ENCODE measurements at regions not wholly inside any gene's neighbourhood (a gene's known extent, or its start where the extent isn't known, plus 50 kb on each side); places are given as distances from the start of the nearest gene placed in this dataset.
"Not testable (repeated sequence)": the region's sequence is repeated elsewhere in the genome, so short reads cannot be mapped to it uniquely, and the experiment has no call there.

DNA sequence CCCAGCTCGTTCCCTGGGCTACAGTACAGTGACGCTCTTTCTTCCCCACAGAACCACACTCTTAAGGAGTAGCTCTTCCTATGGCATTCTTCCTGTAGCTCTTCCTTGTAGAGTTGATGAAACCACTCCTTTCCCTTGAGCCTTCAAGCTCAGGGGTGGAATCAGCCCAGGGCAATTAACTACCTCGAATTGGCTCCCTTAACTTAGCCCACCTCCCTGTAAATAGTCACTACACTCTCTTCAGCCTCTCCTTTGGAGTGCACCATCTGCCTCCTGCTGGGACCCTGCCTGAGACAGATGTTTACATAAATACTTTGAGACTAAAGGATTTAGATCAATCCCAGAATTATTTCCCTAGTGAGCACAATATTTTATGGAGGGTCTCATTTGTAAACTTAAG is 537.8 kb upstream of the AUTS2 start:
- POLR2A ChIA-PET: no interaction called here
- DNase-seq (ENCODE audit: extremely low spot score): no peak
- TF ChIP-seq, protein P1, sequence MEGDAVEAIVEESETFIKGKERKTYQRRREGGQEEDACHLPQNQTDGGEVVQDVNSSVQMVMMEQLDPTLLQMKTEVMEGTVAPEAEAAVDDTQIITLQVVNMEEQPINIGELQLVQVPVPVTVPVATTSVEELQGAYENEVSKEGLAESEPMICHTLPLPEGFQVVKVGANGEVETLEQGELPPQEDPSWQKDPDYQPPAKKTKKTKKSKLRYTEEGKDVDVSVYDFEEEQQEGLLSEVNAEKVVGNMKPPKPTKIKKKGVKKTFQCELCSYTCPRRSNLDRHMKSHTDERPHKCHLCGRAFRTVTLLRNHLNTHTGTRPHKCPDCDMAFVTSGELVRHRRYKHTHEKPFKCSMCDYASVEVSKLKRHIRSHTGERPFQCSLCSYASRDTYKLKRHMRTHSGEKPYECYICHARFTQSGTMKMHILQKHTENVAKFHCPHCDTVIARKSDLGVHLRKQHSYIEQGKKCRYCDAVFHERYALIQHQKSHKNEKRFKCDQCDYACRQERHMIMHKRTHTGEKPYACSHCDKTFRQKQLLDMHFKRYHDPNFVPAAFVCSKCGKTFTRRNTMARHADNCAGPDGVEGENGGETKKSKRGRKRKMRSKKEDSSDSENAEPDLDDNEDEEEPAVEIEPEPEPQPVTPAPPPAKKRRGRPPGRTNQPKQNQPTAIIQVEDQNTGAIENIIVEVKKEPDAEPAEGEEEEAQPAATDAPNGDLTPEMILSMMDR (IDR thresholded peaks at IDR 0.05; ENCODE audit: control extremely low read depth, extremely low read depth, low read depth, missing control alignments): no peak
- CTCF ChIA-PET: interaction anchor here (1.2 kb wide), 1 partner anchor 15 kb away, joined by 3 read pairs; no protein-coding TSS in a partner anchor

DNA sequence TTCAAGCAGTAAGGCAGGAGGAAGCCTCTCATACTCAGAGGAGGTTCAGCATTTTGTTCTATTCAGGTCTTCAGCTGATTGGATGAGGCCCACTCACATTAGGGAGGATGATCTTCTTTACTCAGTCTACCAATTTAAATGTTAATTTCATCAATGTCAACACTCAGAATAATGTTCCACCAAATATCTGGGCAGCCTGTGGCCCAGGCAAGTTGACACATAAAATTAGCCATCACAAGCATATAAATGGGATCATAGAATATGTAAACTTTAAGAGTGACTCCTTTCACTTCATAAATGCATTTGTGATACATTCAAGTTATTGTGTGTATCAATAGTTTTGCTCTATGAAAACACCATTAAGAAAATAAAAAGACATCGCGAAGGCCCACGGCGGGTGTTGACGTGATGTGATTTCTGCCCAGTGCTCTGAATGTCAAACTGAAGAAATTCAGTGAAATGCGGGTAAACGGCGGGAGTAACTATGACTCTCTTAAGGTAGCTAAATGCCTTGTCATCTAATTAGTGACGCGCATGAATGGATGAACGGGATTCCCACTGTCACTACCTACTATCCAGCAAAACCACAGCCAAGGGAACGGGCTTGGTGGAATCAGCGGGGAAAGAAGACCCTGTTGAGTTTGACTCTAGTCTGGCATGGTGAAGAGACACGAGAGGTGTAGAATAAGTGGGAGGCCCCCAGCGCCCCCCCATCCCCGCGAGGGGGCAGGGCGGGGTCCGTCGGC is 536.1 kb upstream of the AUTS2 start:
- ChIA-PET POLR2A (no interaction called here), CTCF (no interaction called here)
- TF ChIP-seq, protein P1 (IDR thresholded peaks at IDR 0.05; ENCODE audit: control extremely low read depth, extremely low read depth, low read depth, missing control alignments): no peak
- no peak for DNase-seq (ENCODE audit: extremely low spot score)

- TF ChIP-seq, protein P1 (IDR thresholded peaks at IDR 0.05; ENCODE audit: control extremely low read depth, extremely low read depth, low read depth, missing control alignments): no peak
- no peak for DNase-seq (ENCODE audit: extremely low spot score)
- CTCF ChIA-PET: no interaction called here
- POLR2A ChIA-PET: no interaction called here
Observed at GRCh38 chr7:69067397-69067796, 530.9 kb upstream of the AUTS2 start.

- CTCF ChIA-PET: interaction anchor here (1.4 kb wide), 1 partner anchor 13 kb away, joined by 3 read pairs; no protein-coding TSS in a partner anchor
- no peak for DNase-seq (ENCODE audit: extremely low spot score)
- POLR2A ChIA-PET: no interaction called here
- TF ChIP-seq, protein P1 (IDR thresholded peaks at IDR 0.05; ENCODE audit: control extremely low read depth, extremely low read depth, low read depth, missing control alignments): no peak
Observed at GRCh38 chr7:69070476-69070875, 527.8 kb upstream of the AUTS2 start.

DNA sequence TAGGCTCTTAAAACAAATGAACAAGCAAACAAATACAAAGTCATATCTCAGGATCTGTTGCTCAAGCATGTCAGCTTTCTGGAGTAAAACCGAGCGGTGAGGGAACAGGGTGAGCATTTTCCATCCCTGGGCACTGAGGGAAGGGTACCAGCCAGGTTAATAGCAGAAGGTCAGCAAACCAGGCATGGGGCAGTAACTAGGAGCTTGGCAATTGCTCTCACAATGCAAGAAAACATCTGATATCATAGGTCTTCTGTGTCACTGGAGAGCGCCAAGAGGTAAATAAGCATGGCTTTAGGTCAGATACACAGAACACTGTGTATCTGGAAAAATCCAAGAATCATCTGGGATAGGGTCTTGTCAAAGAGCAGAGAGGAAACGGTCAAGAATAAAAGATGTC is 521.7 kb upstream of the AUTS2 start:
- CTCF ChIA-PET: no interaction called here
- TF ChIP-seq, protein P1 (IDR thresholded peaks at IDR 0.05; ENCODE audit: control extremely low read depth, extremely low read depth, low read depth, missing control alignments): no peak
- POLR2A ChIA-PET: no interaction called here
- no peak for DNase-seq (ENCODE audit: extremely low spot score)

DNA sequence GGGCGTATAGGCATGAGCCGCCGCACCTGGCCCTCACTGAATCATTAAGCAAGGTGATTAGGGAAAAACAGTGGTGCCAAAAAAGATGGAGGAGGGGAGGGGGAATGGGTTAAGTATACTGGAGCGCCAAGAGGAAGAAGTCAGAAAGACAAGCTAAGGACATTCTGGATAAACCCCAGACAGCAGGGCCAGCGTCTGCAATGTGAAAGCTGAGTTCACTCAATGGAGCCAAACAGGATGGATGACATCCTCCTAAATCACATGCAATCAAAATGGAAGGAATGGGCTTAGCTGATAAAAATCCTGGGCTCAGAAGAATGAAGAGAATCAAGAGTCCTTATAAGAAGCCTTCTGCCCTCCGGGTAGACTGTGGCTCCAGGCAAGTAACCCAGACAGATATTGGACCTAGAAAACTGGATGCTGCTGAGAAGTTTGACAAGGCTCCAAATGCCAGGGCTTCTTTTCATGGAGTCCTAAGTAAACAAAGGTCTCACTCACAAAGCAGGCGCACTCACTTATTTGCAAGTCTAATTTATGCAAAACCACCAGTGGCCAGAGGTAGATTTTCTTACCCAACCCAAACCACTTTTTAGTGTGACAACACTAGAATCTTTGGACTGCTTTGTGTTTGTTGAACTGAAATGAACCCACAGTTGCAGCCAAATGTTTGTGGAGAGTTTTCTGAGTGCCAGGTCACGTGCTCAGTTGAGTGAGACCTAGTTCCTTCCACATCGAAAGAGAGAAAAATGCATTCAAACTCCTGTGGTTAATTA is 519.1 kb upstream of the AUTS2 start:
- TF ChIP-seq, protein P1 (IDR thresholded peaks at IDR 0.05; ENCODE audit: control extremely low read depth, extremely low read depth, low read depth, missing control alignments): no peak
- CTCF ChIA-PET: no interaction called here
- no peak for DNase-seq (ENCODE audit: extremely low spot score)
- POLR2A ChIA-PET: no interaction called here

DNA sequence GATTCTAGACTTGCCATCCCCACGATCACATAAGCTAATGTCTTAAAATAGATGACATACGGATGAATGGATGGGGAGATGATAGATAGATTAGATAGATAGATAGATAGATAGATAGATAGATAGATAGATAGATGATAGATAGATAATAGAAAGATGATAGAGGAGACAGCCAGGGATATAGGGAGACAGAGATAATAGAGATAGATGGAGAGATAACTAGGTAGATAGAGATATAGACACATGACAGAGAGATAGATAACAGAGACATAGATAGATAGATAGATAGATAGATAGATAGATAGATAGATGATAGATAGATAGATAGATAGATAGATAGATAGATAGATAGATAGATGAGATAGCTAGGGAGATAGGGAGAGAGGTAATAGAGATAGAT is 511.0 kb upstream of the AUTS2 start:
- CTCF ChIA-PET; POLR2A ChIA-PET; DNase-seq (ENCODE audit: extremely low spot score): not testable (repeated sequence)
